ENCODE measurements at regions not wholly inside any gene's neighbourhood (a gene's known extent, or its start where the extent isn't known, plus 50 kb on each side); places are given as distances from the start of the nearest gene placed in this dataset.

DNA sequence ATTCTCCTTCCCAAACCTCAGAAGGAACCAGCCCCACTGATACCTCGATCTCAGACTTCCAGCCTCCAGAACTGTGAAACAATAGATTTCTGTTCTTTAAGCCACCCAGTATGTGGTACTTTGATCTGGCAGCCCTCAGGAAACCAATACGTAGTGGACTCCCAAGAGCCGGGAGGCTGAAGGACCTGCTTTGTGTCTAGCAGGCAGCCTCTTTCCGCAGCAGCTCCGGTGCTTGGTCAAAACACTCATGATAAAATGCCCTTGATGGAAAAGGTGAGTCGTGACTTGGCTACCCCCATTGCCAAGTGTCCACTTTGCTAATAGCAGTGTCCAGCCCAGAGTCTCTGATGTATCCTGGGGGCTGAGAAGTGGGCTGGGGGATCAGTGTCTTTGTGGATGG is 158.8 kb upstream of the TMTC4 start:
- intact Hi-C loops (cut with DNase I; ENCODE audit: low total_unique reads) = no loop called here
- Histone ChIP-seq H3K36me3 (no peaks in the 10 kb centered on the region), H3K4me1 (no peaks in the 10 kb centered on the region), H3K27me3 (no peaks in the 10 kb centered on the region), H3K9me3 (no peaks in the 10 kb centered on the region), H3K4me3 (no peak overlapping the region), H3K27ac (no peak overlapping the region)
- TF ChIP-seq, protein P1, sequence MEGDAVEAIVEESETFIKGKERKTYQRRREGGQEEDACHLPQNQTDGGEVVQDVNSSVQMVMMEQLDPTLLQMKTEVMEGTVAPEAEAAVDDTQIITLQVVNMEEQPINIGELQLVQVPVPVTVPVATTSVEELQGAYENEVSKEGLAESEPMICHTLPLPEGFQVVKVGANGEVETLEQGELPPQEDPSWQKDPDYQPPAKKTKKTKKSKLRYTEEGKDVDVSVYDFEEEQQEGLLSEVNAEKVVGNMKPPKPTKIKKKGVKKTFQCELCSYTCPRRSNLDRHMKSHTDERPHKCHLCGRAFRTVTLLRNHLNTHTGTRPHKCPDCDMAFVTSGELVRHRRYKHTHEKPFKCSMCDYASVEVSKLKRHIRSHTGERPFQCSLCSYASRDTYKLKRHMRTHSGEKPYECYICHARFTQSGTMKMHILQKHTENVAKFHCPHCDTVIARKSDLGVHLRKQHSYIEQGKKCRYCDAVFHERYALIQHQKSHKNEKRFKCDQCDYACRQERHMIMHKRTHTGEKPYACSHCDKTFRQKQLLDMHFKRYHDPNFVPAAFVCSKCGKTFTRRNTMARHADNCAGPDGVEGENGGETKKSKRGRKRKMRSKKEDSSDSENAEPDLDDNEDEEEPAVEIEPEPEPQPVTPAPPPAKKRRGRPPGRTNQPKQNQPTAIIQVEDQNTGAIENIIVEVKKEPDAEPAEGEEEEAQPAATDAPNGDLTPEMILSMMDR (IDR thresholded peaks at IDR 0.05) = no peak
- TF ChIP-seq POLR2A (IDR thresholded peaks at IDR 0.05) (no peak), POLR2AphosphoS5 (IDR thresholded peaks at IDR 0.05) (no peak)
- DNase-seq (ENCODE audit: low spot score in 2 of 2) = no peak

DNA sequence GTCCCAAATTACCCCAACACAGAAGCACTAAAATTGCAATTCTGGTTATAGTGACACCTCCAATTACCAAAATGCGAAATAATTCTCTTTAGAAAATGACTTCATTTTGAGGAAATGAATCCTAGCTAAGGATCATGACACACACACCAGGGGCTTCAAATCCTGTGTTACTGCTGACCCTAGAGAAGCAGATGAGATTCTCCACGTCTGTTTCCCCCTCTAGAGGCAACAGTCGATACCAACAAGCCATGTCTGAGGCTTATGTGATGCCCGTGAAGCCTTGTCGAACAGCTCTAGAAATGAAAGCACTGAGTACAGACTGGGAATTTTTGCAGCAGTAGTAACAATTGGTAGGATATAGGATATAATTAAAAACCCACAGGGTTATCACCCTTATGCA is 153.6 kb upstream of the TMTC4 start:
- Histone ChIP-seq H3K4me3 (no peak overlapping the region), H3K27ac (no peak overlapping the region), H3K9me3 (no peaks in the 10 kb centered on the region), H3K36me3 (no peaks in the 10 kb centered on the region), H3K27me3 (no peaks in the 10 kb centered on the region), H3K4me1 (no peaks in the 10 kb centered on the region)
- DNase-seq (ENCODE audit: low spot score in 2 of 2) = no peak
- TF ChIP-seq POLR2A (IDR thresholded peaks at IDR 0.05) (no peak), POLR2AphosphoS5 (IDR thresholded peaks at IDR 0.05) (no peak)
- TF ChIP-seq, protein P1 (IDR thresholded peaks at IDR 0.05) = no peak
- intact Hi-C loops (cut with DNase I; ENCODE audit: low total_unique reads) = loop anchor here (10.0 kb wide), 1 partner anchor 443 kb away; no protein-coding TSS in a partner anchor

DNA sequence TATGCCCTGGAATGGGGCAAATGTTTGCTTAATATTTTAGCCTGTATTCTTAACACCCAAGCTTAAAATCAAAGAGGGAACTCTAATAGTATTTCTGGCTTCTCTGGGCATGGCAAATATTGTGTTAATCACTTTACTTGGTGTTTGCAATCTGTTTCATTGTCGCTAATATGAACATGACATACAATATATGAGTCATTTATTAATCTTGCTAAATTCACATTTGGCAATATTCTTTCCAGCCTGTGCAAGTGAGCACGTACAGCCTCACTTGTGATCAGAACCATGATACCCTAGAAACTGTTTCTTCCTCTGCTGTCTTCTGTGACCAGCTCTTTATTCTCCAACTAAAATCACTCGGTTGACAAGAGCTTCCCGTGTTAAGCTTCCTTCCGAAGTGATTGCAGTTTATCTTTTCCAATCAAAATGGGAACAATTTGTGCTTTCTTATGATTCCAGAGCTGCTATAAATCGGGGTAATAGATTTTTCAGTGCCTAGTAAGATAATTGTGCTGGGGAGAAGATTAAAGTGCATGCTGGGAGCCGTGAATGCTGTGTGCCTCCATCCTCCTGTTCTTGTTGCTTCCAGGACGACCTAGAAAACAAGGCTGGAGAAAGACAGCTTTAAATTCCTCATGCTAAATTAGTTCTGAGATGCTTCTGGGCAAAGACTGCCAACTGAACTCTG is 153.0 kb upstream of the TMTC4 start:
- TF ChIP-seq, protein P1 (IDR thresholded peaks at IDR 0.05) = no peak
- TF ChIP-seq POLR2AphosphoS5 (IDR thresholded peaks at IDR 0.05) (no peak), POLR2A (IDR thresholded peaks at IDR 0.05) (no peak)
- H3K9me3 ChIP-seq = no peaks in the 10 kb centered on the region
- intact Hi-C loops (cut with DNase I; ENCODE audit: low total_unique reads) = loop anchor here (10.0 kb wide), 1 partner anchor 443 kb away; no protein-coding TSS in a partner anchor
- H3K36me3 ChIP-seq = no peaks in the 10 kb centered on the region
- H3K27me3 ChIP-seq = no peaks in the 10 kb centered on the region
- H3K4me3 ChIP-seq = no peak overlapping the region
- no peak overlapping the region for H3K27ac ChIP-seq
- DNase-seq (ENCODE audit: low spot score in 2 of 2) = no peak
- H3K4me1 ChIP-seq = no peaks in the 10 kb centered on the region

DNA sequence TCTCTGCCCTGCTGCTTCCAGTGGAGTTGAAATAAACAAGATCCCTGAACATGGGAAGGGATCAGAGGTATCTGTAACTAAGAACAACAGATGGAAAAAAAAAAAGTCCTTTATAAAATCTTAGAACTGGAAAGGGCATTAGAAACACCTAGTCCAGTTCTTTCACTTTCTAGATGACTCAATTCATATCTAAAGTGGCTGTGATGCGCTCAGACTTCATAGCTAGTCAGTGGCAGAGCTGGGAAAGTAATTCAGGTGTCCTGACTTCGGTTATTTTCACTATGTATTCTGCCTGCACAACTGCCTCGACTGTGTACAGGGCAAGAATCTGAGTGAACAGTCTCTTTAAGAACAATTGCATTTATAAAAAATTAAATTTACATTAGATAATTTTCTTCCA is 151.8 kb upstream of the TMTC4 start:
- intact Hi-C loops (cut with DNase I; ENCODE audit: low total_unique reads) = loop anchor here (10.0 kb wide), 1 partner anchor 442 kb away; no protein-coding TSS in a partner anchor
- TF ChIP-seq, protein P1 (IDR thresholded peaks at IDR 0.05) = no peak
- TF ChIP-seq POLR2AphosphoS5 (IDR thresholded peaks at IDR 0.05) (no peak), POLR2A (IDR thresholded peaks at IDR 0.05) (no peak)

DNA sequence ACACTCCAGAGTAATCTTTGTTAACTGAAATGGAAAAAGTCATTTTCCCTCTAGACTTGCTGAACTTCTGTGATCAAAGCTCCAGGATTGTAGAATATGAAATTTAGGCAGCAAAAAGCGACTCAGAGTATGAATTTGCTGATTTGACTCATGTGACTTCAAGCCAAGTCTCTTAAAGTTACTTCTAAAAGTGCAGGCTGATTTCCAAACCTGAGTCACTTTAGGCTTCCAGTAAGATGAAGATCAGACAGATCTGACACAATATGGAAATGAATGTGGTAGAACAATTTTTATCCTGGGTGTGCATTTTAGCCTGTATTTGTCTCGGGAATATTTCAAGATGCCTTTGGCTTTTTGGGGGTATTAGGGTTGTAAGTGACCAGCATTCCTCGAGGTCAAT is 151.0 kb upstream of the TMTC4 start:
- Histone ChIP-seq H3K4me3 (no peak overlapping the region), H3K36me3 (no peaks in the 10 kb centered on the region), H3K27me3 (no peaks in the 10 kb centered on the region), H3K9me3 (no peaks in the 10 kb centered on the region), H3K4me1 (no peaks in the 10 kb centered on the region), H3K27ac (no peak overlapping the region)
- intact Hi-C loops (cut with DNase I; ENCODE audit: low total_unique reads) = loop anchor here (10.0 kb wide), 1 partner anchor 441 kb away; no protein-coding TSS in a partner anchor
- no peak for DNase-seq (ENCODE audit: low spot score in 2 of 2)
- TF ChIP-seq, protein P1 (IDR thresholded peaks at IDR 0.05) = no peak
- TF ChIP-seq POLR2AphosphoS5 (IDR thresholded peaks at IDR 0.05) (no peak), POLR2A (IDR thresholded peaks at IDR 0.05) (no peak)

More for the DNA sequence above, 151.8 kb upstream of the TMTC4 start:
- Histone ChIP-seq H3K27me3 (no peaks in the 10 kb centered on the region), H3K27ac (no peak overlapping the region), H3K36me3 (no peaks in the 10 kb centered on the region), H3K4me3 (no peak overlapping the region), H3K4me1 (no peaks in the 10 kb centered on the region), H3K9me3 (no peaks in the 10 kb centered on the region)
- DNase-seq (ENCODE audit: low spot score in 2 of 2) = no peak
